HUES6 (cell line): ENCODE measurements at regions not wholly inside any gene's neighbourhood (a gene's known extent, or its start where the extent isn't known, plus 50 kb on each side); places are given as distances from the start of the nearest gene placed in this dataset.
"Not testable (repeated sequence)": the region's sequence is repeated elsewhere in the genome, so short reads cannot be mapped to it uniquely, and the experiment has no call there.

Experiments used
- H3K27ac ChIP-seq: 2 replicates; pipeline ENCODE4 v1.7.0; 2013; ENCODE audit warnings: low read depth, mild to moderate bottlenecking, low read length, inconsistent platforms
- H3K27me3 ChIP-seq: 2 replicates; pipeline ENCODE4 v1.6.1; 2013; ENCODE audit warnings: low read length; ENCODE audit not compliant: control insufficient read depth, insufficient read depth
- H3K36me3 ChIP-seq: 2 replicates; pipeline ENCODE4 v1.6.1; 2013; ENCODE audit warnings: low read length; ENCODE audit not compliant: control insufficient read depth, insufficient read depth
- H3K4me1 ChIP-seq: 2 replicates; pipeline ENCODE4 v1.6.1; 2013; ENCODE audit warnings: low read length; ENCODE audit not compliant: control insufficient read depth, insufficient read depth
- H3K4me3 ChIP-seq: 2 replicates; pipeline ENCODE4 v1.5.1; 2013; ENCODE audit warnings: low read depth, low read length
- H3K9ac ChIP-seq: one replicate; pipeline ENCODE4 v1.6.1; 2013; ENCODE audit warnings: mild to moderate bottlenecking, low read length
- H3K9me3 ChIP-seq: 2 replicates; pipeline ENCODE4 v1.6.1; 2013; ENCODE audit warnings: low read depth, low read length; ENCODE audit not compliant: control insufficient read depth, insufficient read depth

DNA sequence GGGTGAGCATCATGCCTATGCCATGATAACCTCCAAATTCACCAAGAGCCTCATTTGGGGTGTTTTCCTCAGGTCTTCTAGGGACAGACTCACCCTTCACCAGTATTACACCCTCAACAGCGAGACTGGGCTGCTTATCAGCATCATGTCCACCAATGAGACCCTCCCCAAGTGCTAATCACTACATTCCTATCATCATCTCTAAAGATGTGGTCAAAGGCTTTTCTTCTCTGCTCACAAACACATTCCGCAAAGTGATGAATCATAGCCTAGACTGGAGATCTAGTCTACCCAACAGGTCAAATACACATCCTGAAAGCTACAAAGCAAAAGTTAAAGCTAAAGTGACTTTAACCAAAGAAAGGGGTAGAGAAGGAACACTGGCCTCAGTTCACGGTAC lies 75.3 kb upstream of the C7orf33 start:
- Histone ChIP-seq H3K4me3 (no peak overlapping the region), H3K27me3 (no peaks in the 10 kb centered on the region), H3K9ac (no peak overlapping the region), H3K27ac (no peak overlapping the region), H3K4me1 (no peaks in the 10 kb centered on the region), H3K9me3 (peaks cover 10% of the 10 kb centered on the region), H3K36me3 (no peaks in the 10 kb centered on the region)

DNA sequence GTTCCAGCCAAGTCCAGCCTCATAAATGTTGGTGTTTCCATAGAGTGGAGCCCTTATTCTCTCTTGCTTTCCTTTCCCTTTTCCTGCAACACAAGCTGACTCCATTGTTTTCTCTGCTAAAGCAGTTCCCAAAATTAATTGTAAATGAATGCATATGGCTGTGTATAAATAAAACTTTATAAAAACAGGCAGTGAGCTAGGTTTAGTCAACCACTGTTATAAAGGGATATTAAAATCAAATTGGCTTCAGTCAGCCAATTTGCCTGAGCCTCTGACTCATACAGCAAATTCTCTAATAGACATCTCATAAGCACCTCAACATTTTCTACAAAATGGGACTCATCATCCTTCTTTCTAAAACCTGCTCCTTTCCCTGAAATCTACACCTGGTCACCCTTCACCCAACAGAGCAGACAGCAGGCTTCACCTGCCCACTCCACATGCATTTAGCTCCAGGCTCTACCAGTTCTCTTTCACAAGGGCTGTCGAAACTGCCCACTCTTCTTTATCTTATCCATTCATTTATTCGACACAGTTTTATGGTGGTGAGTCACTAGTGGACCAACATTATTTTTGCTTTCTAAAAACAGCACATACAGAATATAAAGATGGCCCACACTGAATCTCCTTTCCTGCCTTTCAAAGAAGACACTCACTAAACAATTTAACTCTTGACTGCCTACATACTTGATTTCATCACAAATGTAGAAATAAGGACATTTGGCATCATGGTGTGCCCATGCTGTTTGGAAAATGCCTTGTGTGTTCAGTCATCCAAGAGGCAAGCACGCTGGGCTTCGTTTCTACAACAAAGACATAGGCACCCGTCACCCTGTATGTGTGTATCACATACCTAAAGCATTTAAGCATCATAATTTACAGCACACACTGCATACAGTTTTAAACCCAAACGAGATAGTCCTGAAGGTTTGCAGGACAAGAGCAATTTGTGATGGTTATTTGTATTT lies 74.6 kb upstream of the C7orf33 start:
- Histone ChIP-seq H3K9ac (no peak overlapping the region), H3K4me1 (no peaks in the 10 kb centered on the region), H3K4me3 (no peak overlapping the region), H3K36me3 (no peaks in the 10 kb centered on the region), H3K27ac (no peak overlapping the region), H3K9me3 (peaks cover 10% of the 10 kb centered on the region), H3K27me3 (no peaks in the 10 kb centered on the region)

GRCh38 chr7:148519386-148519785 lies 71.2 kb upstream of the C7orf33 start:
- not testable (repeated sequence) for H3K9ac ChIP-seq, H3K27ac ChIP-seq, H3K36me3 ChIP-seq, H3K4me3 ChIP-seq, H3K9me3 ChIP-seq, H3K4me1 ChIP-seq, H3K27me3 ChIP-seq

- H3K9me3 ChIP-seq, result no peaks in the 10 kb centered on the region
- H3K27me3 ChIP-seq, result no peaks in the 10 kb centered on the region
- H3K27ac ChIP-seq, result no peak overlapping the region
- peaks cover 2% of the 10 kb centered on the region; the same call in 1 of the 2 replicates for H3K4me1 ChIP-seq
- H3K4me3 ChIP-seq, result no peak overlapping the region
- no peaks in the 10 kb centered on the region for H3K36me3 ChIP-seq
- no peak overlapping the region for H3K9ac ChIP-seq
Measured at GRCh38 chr7:148521271-148521670, 69.3 kb upstream of the C7orf33 start.

- H3K9ac ChIP-seq, result no peak overlapping the region
- H3K9me3 ChIP-seq, result no peaks in the 10 kb centered on the region
- peaks cover 4% of the 10 kb centered on the region; the same call in 1 of the 2 replicates for H3K4me1 ChIP-seq
- no peaks in the 10 kb centered on the region for H3K36me3 ChIP-seq
- no peak overlapping the region for H3K27ac ChIP-seq
- H3K27me3 ChIP-seq, result no peaks in the 10 kb centered on the region
- H3K4me3 ChIP-seq, result no peak overlapping the region
Measured at GRCh38 chr7:148523550-148523949, 67.0 kb upstream of the C7orf33 start.

DNA sequence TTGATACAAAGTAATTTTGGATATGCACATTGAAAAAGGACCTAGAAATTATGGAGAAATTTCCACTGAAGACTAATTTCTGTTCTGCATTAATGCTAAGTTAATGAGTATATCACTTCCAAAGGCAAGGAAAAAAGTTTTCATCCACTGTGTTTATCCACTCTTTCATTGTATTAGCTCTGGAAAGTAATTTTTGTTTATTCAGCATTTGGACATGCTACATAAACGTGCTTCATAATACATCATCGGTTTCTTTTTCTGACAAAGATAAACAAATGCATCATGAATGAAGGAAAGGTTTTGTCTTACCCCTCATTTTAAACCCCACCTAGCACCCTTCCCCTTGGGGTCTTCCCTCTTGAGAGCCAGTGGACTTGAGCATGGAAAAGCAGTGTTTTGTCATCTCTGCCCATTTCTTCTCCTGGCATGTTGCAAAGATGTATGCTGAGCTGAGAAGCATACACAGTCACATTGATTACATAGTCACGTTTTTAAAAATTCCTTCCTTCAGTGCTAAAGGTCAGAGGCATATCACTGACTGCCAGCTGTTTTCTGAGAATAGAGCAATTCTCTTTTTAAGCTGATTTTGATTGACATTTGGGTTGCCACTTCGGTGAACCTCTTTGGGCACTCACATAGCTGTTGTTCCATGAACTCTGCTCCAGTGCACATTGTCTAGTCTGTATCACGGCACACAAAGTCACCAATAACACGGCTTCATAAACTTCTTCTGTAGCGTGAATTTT lies 65.9 kb upstream of the C7orf33 start:
- no peak overlapping the region for H3K4me3 ChIP-seq
- H3K9ac ChIP-seq, result no peak overlapping the region
- no peaks in the 10 kb centered on the region for H3K9me3 ChIP-seq
- H3K27ac ChIP-seq, result no peak overlapping the region
- peaks cover 4% of the 10 kb centered on the region; the same call in 1 of the 2 replicates for H3K4me1 ChIP-seq
- H3K27me3 ChIP-seq, result no peaks in the 10 kb centered on the region
- H3K36me3 ChIP-seq, result no peaks in the 10 kb centered on the region

GRCh38 chr7:148527717-148528168 lies 62.8 kb upstream of the C7orf33 start:
- no peaks in the 10 kb centered on the region for H3K9me3 ChIP-seq

DNA sequence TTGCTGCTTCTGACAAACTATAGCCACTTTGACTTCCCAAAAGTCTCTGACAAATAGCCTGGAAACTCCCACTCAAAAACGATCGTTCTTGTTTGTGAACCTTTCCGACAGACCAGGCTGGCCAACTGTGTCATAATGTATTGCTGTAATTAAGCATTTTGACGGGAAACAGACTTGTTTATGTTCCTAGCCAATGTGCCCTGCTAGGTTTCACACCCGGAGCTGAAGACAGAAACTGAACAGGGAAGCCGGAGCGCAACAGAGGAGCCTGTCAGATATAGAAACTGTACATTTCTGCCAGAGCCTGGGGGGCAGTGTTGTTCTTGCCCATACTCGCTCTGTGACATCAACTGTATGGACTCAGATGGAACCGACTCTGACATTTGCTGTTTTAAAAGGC lies 55.3 kb upstream of the C7orf33 start:
- Histone ChIP-seq H3K27me3 (no peaks in the 10 kb centered on the region), H3K4me1 (peaks cover 1% of the 10 kb centered on the region; the same call in 1 of the 2 replicates), H3K27ac (no peak overlapping the region), H3K4me3 (no peak overlapping the region), H3K36me3 (no peaks in the 10 kb centered on the region), H3K9ac (no peak overlapping the region), H3K9me3 (no peaks in the 10 kb centered on the region)

More at GRCh38 chr7:148527717-148528168, 62.8 kb upstream of the C7orf33 start:
- Histone ChIP-seq H3K4me1 (peaks cover 4% of the 10 kb centered on the region; the same call in 1 of the 2 replicates), H3K27ac (no peak overlapping the region), H3K27me3 (no peaks in the 10 kb centered on the region), H3K4me3 (no peak overlapping the region), H3K36me3 (no peaks in the 10 kb centered on the region), H3K9ac (no peak overlapping the region)

DNA sequence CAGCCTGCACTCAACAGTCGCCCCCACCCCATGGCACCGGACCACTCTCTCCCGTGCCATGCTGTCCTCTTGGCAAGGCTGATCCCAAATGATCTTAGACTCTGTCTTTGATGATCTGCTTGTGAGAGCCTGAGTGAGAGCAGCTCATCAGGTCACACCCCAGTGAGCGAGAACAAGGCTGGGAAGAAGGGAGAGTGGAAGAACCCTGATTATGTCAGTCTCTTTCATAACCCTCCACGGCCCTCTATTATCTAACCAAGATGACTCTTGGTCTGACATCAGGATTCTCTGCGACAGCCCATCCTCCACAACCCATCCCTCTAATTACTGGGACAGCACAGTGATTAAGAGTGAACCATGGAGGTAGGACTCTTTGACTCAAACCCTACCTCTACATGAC lies 53.1 kb upstream of the C7orf33 start:
- Histone ChIP-seq H3K9me3 (no peaks in the 10 kb centered on the region), H3K4me1 (peaks cover 4% of the 10 kb centered on the region; the same call in 1 of the 2 replicates), H3K27ac (no peak overlapping the region), H3K36me3 (no peaks in the 10 kb centered on the region), H3K4me3 (no peak overlapping the region), H3K9ac (no peak overlapping the region), H3K27me3 (no peaks in the 10 kb centered on the region)

DNA sequence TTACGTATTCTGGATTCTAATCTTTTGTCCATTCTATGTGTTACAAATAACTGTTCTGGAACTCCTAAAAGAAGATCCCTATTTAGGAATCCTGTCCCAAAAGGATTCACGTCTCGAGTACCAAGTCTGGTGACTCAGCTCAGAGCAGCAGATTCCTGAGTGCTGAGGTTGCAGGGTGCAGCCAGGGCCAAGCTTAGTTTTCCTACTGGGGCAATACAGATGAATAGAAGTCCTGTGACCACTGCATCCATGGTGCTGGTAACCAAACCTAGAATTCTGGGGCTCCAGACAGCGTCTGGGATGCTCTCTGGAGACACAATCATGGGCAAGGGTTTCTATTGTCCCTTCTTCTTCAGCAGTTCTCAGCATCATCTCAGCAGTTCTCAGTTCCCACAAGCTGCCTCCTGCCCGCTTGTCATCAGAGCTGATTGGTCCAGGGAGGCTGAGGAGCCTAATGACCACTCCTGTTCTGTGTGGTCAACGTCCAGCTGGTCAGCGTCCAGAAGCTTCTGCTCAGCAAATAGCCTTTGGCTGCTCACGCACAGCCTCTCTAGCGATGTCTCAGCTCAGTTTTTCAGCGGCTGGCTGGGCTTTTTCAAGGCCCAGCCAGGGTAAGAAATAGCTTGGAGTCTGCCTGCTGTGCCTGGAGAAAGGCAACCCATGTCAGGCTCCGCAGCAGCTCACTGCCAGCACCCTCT lies 50.4 kb upstream of the C7orf33 start:
- Histone ChIP-seq H3K27ac (no peak overlapping the region), H3K9ac (no peak overlapping the region), H3K4me3 (no peak overlapping the region), H3K4me1 (peaks cover 4% of the 10 kb centered on the region; the same call in 1 of the 2 replicates), H3K27me3 (no peaks in the 10 kb centered on the region), H3K9me3 (no peaks in the 10 kb centered on the region), H3K36me3 (no peaks in the 10 kb centered on the region)
